Neural crest cell (in vitro differentiated cells): ENCODE measurements at regions not wholly inside any gene's neighbourhood (a gene's known extent, or its start where the extent isn't known, plus 50 kb on each side); places are given as distances from the start of the nearest gene placed in this dataset.

ENCODE experiments used
- DNase-seq: peaks from one replicate; pipeline ENCODE4 v3.0.0; 2021; ENCODE audit warnings: low read depth, mixed read lengths, low spot score
- H3K27ac Mint-ChIP-seq: one replicate; pipeline ENCODE4 v1.8.0; 2021; ENCODE audit warnings: mild to moderate bottlenecking, mixed read lengths; ENCODE audit not compliant: unreplicated experiment
- H3K27me3 Mint-ChIP-seq: 2 replicates; pipeline ENCODE4 v1.8.0; 2021; ENCODE audit warnings: low read depth, mild to moderate bottlenecking, mixed read lengths
- H3K36me3 Mint-ChIP-seq: 2 replicates; pipeline ENCODE4 v1.8.0; 2021; ENCODE audit warnings: low read depth, mild to moderate bottlenecking, mixed read lengths
- H3K4me1 Mint-ChIP-seq: 2 replicates; pipeline ENCODE4 v1.8.0; 2021; ENCODE audit warnings: mixed read lengths
- H3K4me3 Mint-ChIP-seq: one replicate; pipeline ENCODE4 v1.8.0; 2021; ENCODE audit warnings: mild to moderate bottlenecking, mixed read lengths
- H3K9me3 Mint-ChIP-seq: 2 replicates; pipeline ENCODE4 v1.8.0; 2021; ENCODE audit warnings: mixed read lengths
- TF ChIP-seq, protein P1 (sequence below): fragments of 200-600 bp; sonication (generic); conservative IDR thresholded peaks from 2 replicates; pipeline ENCODE4 v1.5.0; 2021; ENCODE audit warnings: antibody characterized with exemption, mild to moderate bottlenecking

DNA sequence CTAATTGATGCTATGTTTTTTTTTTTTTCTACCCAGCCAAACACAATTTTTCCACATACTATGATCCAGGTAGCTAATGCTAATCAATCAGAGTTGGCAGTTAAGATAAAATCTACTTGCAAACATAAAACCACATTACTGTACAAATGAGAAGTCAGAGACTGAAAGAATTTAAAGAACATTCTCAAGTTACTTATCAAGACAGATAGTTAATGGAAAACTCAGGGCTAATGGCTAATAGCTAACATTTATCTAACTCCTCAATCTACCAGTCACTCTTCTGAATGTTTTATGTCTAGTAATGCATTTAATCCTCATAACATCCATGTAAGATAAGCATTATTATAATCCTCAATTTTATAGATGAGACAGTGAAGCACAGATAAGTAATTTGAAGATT lies 537.6 kb upstream of the SETBP1 start:
- H3K27ac Mint-ChIP-seq: no peak overlapping the region
- no peaks in the 10 kb centered on the region for H3K27me3 Mint-ChIP-seq
- no peaks in the 10 kb centered on the region for H3K9me3 Mint-ChIP-seq
- no peak overlapping the region for H3K4me3 Mint-ChIP-seq
- H3K4me1 Mint-ChIP-seq: no peaks in the 10 kb centered on the region
- TF ChIP-seq, protein P1, sequence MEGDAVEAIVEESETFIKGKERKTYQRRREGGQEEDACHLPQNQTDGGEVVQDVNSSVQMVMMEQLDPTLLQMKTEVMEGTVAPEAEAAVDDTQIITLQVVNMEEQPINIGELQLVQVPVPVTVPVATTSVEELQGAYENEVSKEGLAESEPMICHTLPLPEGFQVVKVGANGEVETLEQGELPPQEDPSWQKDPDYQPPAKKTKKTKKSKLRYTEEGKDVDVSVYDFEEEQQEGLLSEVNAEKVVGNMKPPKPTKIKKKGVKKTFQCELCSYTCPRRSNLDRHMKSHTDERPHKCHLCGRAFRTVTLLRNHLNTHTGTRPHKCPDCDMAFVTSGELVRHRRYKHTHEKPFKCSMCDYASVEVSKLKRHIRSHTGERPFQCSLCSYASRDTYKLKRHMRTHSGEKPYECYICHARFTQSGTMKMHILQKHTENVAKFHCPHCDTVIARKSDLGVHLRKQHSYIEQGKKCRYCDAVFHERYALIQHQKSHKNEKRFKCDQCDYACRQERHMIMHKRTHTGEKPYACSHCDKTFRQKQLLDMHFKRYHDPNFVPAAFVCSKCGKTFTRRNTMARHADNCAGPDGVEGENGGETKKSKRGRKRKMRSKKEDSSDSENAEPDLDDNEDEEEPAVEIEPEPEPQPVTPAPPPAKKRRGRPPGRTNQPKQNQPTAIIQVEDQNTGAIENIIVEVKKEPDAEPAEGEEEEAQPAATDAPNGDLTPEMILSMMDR: no peak
- H3K36me3 Mint-ChIP-seq: no peaks in the 10 kb centered on the region
- DNase-seq: no peak

DNA sequence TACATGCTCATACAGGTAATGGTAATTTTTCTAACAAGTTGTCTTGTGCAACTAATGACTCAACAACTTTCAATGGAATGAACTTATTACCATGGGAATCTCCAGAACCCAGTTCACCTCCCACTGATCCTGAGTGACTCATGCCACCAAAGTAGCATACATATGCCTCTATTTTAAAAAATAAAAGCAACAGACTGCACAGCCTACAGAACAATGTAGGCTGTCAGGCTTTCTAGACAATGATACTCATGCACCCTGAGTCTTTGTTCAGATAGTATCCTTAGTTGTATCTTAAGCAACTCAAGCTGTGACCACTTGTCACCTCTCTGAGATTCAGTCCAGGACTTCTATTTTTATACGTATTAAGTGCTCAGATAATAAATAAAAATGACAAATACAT lies 531.0 kb upstream of the SETBP1 start:
- Mint-ChIP-seq H3K36me3 (no peaks in the 10 kb centered on the region), H3K27ac (no peak overlapping the region), H3K4me3 (no peak overlapping the region), H3K27me3 (no peaks in the 10 kb centered on the region), H3K9me3 (no peaks in the 10 kb centered on the region), H3K4me1 (no peaks in the 10 kb centered on the region)
- no peak for DNase-seq
- TF ChIP-seq, protein P1: no peak

DNA sequence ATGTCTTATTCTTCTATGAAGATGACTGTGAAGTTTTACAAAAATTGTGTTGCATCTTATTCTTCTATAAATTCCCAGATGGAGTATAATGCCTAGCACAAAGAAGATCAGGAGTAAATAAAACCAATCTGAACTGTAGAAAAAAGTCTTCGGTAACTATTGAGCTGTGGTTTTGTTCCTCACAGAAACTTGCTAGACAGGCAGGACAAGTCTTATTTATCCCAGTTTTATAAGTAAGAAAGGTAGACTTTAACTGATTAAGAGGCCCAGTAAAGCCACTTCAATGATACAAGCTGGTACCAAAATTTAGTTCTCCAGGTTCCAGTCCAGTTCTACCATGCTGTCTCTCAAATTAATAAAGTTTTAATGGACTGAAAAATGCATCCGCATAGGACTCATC lies 526.7 kb upstream of the SETBP1 start:
- Mint-ChIP-seq H3K4me3 (no peak overlapping the region), H3K4me1 (no peaks in the 10 kb centered on the region), H3K27me3 (no peaks in the 10 kb centered on the region), H3K36me3 (no peaks in the 10 kb centered on the region), H3K9me3 (no peaks in the 10 kb centered on the region), H3K27ac (no peak overlapping the region)
- TF ChIP-seq, protein P1: no peak
- DNase-seq: no peak

DNA sequence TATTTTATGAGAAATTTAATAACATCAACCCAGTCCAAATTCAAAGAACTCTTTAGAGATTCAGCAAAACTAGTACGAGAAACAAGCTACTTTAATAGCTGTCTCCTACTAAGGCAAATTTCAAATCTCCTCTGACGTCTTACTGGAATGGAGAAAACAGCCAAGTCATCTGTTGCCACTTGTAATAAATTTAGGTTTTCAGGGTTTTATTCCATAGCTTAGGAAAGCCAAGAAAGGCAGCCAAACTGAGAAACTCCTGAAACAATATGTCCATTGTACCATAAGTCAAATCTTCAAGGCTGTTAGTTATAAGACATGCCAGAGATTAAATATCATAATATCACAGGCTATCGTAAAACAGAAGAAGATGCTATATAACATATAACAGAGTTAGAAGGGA lies 524.6 kb upstream of the SETBP1 start:
- no peak overlapping the region for H3K27ac Mint-ChIP-seq
- no peaks in the 10 kb centered on the region for H3K27me3 Mint-ChIP-seq
- no peak overlapping the region for H3K4me3 Mint-ChIP-seq
- DNase-seq: no peak
- no peaks in the 10 kb centered on the region for H3K36me3 Mint-ChIP-seq
- TF ChIP-seq, protein P1: no peak
- H3K9me3 Mint-ChIP-seq: peaks cover under 1% of the 10 kb centered on the region
- H3K4me1 Mint-ChIP-seq: no peaks in the 10 kb centered on the region

DNA sequence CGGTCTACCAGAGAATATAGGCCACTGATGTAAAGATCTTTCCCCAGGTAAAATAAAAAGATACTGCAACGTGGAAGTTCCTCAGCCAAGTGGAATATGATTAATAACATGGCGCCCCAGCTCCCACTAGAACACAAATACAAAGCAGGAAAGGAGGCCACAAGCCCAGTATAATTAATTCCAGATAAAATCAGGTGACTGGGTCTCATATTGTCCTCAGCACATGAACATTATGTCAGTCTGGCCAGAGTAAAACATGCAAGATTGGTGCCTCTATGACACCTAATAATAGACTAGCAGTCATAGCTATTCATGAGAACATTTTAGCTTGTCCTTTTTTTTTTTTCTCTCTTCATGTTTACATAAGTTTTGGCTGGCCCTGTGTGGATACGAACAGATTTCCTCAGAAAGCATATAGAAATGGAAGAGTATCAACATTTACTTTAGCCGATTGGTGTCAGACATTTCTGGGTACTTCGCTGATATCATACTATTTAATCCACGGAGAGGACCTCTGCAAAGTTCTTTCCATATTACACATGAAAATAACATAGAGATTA lies 523.8 kb upstream of the SETBP1 start:
- Mint-ChIP-seq H3K4me1 (no peaks in the 10 kb centered on the region), H3K9me3 (peaks cover 8% of the 10 kb centered on the region), H3K36me3 (no peaks in the 10 kb centered on the region), H3K27ac (no peak overlapping the region), H3K27me3 (no peaks in the 10 kb centered on the region), H3K4me3 (no peak overlapping the region)
- DNase-seq: no peak
- TF ChIP-seq, protein P1: no peak
